HT-29 (cell line): ENCODE measurements at regions not wholly inside any gene's neighbourhood (a gene's known extent, or its start where the extent isn't known, plus 50 kb on each side); places are given as distances from the start of the nearest gene placed in this dataset. TPM values are rescaled to one million over a fixed set of nuclear protein-coding genes. Genes with fewer than 3 reads are reported as not detected.

Experiments
- small RNA-seq: library from RNA; depleted of rRNA; stranded (forward); fragments of <200 nt; gene quantifications from one replicate; pipeline ENCODE3, GENCODE V24; 2014

Small RNA genes in the stretch of these regions (small RNA-seq; reads per million reads assigned to genes)
- gene RF00100 (10,373 reads per million, percentile 100 among the genes with 10 or more reads in this experiment), gene RNU1-59P (not detected)
